Heart left ventricle (tissue), 13 donors: ENCODE measurements at regions not wholly inside any gene's neighbourhood (a gene's known extent, or its start where the extent isn't known, plus 50 kb on each side); places are given as distances from the start of the nearest gene placed in this dataset.

Experiments used
- CTCF ChIP-seq, 12 donors: fragments of 200-600 bp; sonication (generic) in 4 of 12; IDR thresholded peaks; one replicate each; pipeline versions ENCODE4 v1.5.0 to v1.8.0; 2018 to 2022; ENCODE audit warnings: antibody characterized with exemption in 12 of 12, mild to moderate bottlenecking in 5 of 12
- POLR2A ChIP-seq, 2 donors: fragments of 450-650 bp; IDR thresholded peaks; one replicate each; pipeline ENCODE4 v1.6.1; 2017; ENCODE audit warnings: antibody characterized with exemption in 2 of 2, mild to moderate bottlenecking in 2 of 2, moderate library complexity in 2 of 2
- donor health status: ischemic (EF 13 %, LVEDD 7.1; RV severe dilation, severe dysfunction).
- donor health status: DM: no; HTN: yes; CAD: no.
- donor health status: DM: no; HTN: no; CAD: no.
- donor health status: ischemic (EF 25% LVEDD 6.9; RV normal size, moderate dysfunction).
- donor health status: ischemic (EF 25% LVEDD 5.7; RV mildly dilated, moderate dysfunction).
- donor health status: ischemic (EF 35%, LVEDD 5.7; RV mildly dilated, moderate dysfunction).
- donor health status: nonischemic (EF 11% LVEDD 7.7; RV severe dilation, severe dysfunction).
- donor health status: DM: yes; HTN: yes; CAD: no.
- donor health status: PGD.
- donor health status: ischemic (EF 29% LVEDD 5.4; RV normal size, mild dysfunction).
- donor health status: nonischemic (EF 23%, LVEDD 6.1; RV moderate dilation, normal function).

- TF ChIP-seq CTCF (IDR thresholded peaks at IDR 0.05) (no peak), POLR2A (IDR thresholded peaks at IDR 0.05) (no peak)
Observed at GRCh38 chr18:46418663-46419260, 238.3 kb downstream of the LOXHD1 start.
